ENCODE measurements at regions not wholly inside any gene's neighbourhood (a gene's known extent, or its start where the extent isn't known, plus 50 kb on each side); places are given as distances from the start of the nearest gene placed in this dataset.

DNA sequence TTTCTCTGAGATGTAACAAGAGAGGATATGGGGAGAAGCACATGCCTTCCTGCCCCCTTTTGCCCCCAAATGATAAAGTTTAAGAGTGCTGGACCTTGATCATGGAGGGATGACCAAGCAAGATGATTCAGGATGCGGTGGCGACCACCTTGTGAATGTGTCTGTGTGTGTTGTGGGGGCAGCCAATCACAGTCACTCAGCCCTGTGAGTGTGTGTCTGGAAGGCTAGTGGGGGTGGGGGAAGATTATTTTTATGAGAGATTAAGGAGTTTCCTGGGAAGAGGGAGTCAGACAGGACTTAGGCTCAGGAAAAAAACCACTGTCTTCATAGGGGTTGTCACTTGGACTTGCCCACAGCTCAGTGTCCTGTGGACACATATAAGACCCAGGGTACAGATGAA is 57.8 kb upstream of the KY start:
- TF ChIP-seq, protein P1, sequence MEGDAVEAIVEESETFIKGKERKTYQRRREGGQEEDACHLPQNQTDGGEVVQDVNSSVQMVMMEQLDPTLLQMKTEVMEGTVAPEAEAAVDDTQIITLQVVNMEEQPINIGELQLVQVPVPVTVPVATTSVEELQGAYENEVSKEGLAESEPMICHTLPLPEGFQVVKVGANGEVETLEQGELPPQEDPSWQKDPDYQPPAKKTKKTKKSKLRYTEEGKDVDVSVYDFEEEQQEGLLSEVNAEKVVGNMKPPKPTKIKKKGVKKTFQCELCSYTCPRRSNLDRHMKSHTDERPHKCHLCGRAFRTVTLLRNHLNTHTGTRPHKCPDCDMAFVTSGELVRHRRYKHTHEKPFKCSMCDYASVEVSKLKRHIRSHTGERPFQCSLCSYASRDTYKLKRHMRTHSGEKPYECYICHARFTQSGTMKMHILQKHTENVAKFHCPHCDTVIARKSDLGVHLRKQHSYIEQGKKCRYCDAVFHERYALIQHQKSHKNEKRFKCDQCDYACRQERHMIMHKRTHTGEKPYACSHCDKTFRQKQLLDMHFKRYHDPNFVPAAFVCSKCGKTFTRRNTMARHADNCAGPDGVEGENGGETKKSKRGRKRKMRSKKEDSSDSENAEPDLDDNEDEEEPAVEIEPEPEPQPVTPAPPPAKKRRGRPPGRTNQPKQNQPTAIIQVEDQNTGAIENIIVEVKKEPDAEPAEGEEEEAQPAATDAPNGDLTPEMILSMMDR (conservative IDR thresholded peaks at IDR 0.05; ENCODE audit: low read depth, low read length), result no peak
- TF ChIP-seq EZH2 (IDR thresholded peaks at IDR 0.05; ENCODE audit: borderline replicate concordance, low read depth, low read length, poor library complexity, severe bottlenecking), result no peak

All from A673 (cell line).